HG03442 (cell line): ENCODE measurements at regions not wholly inside any gene's neighbourhood (a gene's known extent, or its start where the extent isn't known, plus 50 kb on each side); places are given as distances from the start of the nearest gene placed in this dataset.

Experiments used
- ATAC-seq: cut with Tn5 transposase; IDR thresholded peaks from one replicate; pipeline ENCODE4 v1.9.1; 2021; ENCODE audit warnings: mild to moderate bottlenecking, moderate library complexity; ENCODE audit not compliant: unreplicated experiment

DNA sequence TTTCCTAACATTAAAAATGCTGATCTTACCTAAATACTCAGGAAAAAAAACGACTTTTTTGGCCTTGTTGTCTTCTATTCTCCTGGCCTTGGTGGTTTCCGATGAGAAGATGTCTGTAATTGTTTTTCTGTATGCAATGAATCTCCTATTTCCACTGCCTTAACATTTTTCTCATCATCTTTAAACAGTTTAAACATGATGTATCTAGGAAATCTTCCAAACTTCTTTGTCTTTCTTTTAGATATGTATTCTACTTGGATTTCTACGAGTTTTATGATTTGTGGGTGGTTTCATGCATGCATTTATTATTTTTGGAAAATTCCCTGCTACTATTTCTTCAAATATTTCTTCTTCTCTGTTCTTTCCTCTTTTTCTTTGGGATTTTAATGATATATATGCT lies 288.6 kb upstream of the GYPC start:
- ATAC-seq: no peak

DNA sequence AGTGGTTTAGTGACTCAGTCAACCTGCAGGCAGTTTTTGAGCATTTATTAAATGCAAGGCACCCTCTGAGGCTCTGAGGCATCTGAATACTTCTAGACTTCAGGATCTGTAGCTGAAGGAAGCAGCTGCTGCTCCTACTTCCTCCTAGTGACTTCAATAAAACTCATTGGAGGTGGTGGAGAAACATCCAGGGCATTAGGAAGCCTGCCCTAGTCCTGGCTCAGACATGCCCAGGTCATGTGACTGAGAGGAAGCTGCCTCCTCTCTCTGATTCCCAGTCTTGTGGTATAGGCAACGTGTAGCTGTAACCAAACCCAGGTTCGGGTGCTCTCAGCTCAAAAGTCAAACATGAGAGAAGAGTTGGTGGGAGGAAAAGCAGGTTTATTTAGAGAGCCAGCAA lies 287.2 kb upstream of the GYPC start:
- ATAC-seq: no peak

DNA sequence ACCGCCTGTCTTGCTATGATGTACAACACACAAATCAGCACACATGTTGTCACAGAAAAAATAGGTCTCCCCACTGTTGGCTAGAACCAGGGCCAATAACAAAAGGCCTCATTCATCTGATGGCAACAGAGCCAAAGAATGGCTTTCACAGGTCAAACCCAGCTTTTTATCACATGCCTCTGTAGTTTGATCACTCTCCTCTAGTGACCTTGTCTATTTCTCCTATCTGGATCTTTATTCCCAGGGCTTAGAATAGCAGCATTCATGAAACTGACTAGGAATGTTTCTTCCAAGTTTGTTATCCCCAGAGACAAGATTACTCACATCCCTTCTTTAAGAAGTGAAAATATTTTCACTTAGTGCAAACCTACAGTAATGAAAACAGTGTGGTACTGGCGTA lies 285.8 kb upstream of the GYPC start:
- ATAC-seq: no peak

DNA sequence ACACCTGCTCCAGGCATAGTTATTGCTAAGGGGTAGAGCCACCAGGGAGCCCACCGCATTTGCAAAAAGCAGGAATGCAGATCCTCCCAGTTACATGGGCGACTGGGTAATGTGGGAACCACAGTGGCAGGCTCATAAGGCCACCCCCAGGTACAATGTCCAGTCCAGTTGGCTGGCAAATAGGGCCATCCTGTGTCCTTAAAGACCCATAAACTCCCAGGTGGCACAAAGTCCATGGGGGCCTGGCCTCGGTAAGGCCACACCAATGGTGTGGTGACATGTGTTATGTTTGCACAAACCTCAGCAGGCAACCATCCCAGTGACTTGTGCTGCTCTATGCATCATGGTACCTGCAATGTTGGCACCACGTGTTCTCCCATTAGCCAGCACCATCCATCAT lies 283.6 kb upstream of the GYPC start:
- ATAC-seq: no peak

DNA sequence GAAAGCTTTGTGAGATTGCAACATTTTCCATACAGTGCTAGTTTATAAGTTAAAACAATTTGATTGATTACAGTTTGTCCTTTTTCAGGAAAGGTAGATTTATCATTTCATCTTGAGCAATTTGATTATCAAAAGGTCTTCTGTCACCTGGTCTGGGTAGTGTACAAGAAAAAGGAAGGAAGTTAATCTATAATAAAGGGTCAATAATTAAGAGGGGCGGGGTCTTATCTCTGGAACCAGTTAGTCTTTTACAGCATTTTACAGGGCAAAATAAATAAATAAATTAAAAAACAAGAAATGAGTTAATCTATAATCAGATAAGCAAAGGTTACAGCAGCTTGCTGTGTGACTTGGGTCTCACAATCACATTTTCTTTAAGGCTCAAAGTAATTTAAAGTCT lies 277.8 kb upstream of the GYPC start:
- ATAC-seq: no peak

DNA sequence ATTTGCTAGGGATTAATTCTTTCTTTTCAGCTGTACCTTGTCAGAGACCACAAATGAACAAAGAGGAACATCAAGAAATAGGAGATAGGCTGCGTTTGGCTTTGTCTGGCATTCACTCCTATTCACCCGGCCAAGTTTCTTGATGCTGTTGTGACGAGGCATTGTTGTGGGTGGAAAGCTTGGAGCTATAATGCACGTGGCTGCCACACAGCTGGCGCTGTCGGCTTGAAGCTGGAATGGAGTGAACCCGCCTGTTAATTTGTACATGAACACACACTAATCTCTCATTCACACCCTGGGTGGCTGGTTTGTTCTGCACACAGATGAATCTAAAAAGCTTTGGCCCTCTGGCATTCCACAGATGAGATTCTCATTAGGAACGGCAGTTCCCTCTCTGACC lies 274.9 kb upstream of the GYPC start:
- no peak for ATAC-seq

DNA sequence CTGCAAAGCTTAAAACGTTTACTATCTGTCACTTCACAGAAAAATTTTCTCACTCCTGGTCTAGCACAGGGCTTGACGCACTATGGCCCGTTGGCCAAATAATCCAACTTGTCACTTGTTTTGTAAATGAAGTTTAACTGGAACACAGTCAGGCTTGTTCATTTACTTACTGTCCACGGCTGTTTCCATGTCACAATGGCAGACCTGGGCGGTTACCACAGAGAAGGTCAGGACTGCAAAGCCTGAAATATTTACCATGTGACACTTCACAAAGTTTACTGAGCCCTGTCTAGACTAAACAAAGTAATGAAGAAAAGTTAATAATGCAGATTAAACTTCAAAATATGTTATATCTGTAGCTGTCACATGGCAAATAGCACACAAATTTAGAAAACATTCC lies 273.0 kb upstream of the GYPC start:
- ATAC-seq: no peak

DNA sequence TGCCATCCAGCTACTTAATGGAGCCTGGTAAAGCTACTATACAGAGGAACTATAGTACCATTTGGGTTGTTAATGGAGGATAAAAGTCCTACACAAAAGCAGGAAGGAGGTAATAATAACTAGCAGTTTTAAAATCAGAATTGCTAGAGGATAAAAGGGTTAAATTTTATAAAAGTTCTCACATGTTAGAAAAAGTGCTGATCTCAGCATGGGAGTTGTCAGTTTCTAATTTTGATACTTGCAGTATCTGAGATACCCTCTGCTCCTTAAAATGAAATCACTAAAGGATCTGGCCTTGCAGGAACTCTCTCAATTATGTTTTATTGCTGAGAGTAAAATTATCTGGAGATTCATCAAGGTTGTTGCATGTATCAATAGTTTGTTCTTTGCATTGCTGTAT lies 272.2 kb upstream of the GYPC start:
- ATAC-seq: no peak

DNA sequence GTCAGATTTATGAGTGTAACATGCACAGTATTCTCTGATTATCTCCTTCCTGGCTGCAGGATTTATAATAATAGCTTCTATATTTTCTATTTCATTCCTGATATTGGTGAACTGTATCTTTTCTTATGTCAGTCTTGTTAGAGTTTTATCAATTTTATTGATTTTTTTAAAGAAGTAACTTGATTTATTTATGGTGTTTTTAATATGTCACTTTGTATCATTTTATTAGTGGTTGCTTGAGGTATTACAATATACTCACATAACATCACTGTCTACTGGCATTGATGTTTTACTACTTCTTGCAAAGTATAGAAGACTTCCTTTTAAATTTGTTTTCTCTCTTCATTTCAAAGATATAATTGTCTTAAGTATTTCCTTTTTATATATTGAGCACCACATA lies 270.5 kb upstream of the GYPC start:
- ATAC-seq: no peak

DNA sequence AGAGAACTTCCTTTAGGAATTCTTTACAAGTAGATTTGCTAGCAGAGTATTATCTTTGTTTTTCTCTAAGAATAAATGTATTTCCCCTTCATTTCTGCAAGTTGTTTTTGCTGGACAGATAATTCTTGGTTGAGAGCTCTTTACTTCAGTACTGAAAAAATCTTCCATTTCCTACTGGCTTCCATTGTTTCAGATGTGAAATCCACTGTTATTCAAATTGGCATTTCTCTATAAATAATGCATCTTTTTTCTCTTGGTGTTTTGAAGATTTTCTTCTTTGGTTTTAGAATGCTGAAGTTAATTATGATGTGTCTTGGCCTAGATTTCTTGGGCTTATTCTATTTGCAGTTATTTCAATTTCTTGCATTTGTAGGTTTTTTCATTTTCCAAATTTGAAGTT lies 270.0 kb upstream of the GYPC start:
- no peak for ATAC-seq

DNA sequence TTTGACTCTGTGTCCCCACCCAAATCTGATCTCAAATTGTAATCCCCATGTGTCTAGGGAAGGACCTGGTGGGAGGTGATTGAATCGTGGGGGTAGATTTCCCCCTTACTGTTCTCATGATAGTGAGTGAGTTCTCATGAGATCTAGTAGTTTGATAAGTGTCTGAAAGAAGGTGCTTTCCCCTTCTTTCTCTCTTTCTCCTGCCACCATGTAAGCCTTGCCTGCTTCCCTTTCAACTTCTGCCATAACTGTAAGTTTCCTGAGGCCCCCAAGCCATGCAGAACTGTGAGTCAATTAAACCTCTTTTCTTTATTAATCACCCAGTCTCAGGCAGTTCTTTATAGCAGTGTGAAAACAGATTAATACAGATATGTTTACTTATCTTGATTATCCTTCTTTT lies 266.5 kb upstream of the GYPC start:
- no peak for ATAC-seq

DNA sequence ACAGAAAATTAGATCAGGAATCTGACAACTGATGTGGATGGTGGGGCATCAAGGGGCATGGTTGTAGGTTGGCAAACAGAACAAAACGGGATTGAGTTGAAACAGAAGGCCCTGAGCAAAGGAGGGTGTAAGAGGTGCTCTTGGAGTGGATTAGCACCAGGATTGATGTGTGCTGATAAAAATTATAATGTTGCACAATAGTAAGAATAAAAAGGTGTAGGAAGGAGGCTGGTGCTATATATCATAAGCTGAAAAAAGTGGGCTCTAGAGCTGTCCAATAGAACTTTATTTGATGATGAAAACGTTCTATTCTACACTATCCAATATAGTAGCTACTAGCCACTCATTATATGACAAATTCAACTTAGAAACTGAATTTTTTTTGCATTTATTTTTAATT lies 263.1 kb upstream of the GYPC start:
- ATAC-seq: no peak

DNA sequence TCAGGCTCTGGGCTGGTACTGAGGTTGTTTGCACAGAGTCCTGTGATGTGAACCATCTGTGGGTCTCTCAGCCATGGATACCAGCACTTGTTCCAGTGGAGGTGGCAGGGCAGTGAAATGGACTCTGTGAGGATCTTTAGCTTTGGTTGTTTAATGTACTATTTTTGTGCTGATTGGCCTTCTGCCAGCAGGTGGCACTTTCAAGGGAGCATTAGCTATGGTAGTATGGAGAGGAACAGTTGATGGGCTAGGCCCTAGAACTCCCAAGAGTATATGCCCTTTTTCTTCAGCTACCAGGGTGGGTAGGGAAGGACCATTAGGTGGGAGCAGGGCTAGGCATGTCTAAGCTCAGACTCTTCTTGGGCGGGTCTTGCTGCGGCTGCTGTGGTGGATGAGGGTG lies 257.0 kb upstream of the GYPC start:
- ATAC-seq: no peak

DNA sequence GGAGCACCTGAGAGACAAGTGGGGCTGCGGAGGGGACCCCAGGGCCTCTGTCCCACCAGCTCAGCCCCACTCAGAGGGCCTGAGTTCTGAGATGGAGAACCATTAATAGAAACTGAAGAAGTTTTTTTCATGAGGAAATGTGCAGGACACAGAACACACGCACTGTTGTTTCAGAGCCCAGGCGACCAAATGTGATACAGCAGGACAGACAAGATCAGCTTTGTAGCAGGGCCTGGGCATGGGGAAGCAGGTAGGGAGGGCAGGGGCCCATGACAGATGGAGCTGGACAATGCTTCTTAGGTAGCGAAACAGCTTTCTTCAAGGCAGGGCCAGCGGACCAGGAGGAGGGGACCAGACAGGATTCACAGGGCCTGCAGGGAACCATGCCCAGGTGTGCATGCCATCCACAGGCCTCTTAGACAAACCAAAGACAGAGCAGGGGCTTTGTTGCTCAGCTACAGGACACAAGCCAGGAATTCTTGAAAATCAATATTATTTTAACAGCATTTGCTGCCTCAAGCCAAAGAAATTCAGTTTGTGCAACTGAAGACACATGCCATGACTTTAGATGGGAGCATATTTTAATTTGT lies 252.8 kb upstream of the GYPC start:
- no peak for ATAC-seq

DNA sequence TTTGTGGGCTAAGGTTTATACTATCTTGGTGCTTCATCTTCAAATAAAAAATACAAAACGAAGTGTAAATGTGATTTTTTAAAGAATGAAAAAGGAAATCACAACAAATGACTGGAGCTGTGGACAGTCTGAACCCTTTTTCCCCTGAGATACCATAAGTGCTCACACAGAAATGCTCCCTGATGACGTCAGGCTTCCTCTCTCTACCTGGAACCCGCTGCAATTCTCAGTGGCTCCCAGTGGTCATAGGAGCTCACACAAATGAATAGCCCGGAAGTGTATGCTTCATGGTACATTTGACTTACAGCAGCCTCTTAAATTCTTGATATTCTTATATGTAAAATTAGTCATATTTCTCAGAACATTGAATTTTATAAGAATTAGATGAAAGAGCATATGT lies 249.7 kb upstream of the GYPC start:
- ATAC-seq: no peak

DNA sequence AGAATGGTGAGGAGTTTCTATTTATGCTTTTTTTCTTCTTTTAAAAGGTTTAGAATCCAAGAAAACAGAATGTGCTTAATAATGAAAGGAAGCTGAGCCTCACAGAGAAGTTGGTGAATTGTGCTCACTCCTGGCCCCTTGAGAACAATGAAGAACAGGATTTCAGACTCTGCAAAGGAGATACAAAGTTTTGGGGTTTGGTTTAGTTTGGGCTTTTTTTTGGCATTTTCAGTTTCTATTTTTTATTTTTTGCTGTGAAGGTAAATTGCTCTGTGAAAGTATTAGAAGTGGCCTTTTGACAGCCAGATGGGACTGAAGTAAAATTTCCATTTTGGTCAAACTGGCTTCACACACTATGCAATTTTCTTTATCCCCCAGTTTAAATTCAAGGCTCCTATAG lies 247.3 kb upstream of the GYPC start:
- no peak for ATAC-seq

DNA sequence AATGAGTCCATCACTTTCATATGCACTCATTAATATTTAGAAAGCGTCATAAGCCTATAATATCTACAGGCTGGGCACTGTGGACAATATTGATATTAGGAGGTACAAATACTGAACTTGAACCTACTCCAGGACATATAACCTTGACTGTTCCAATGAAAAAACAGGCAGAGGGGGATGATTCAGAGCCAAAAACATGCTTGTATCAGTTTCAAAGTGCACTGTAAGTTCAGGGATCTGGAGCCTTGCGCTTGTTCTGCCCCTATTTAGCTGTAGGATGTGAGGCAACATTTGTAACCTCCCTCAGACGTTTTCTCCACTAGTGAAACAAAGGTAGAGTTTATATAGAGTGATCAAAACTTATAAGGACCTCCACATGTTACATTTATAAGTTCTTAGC lies 246.1 kb upstream of the GYPC start:
- ATAC-seq: no peak

DNA sequence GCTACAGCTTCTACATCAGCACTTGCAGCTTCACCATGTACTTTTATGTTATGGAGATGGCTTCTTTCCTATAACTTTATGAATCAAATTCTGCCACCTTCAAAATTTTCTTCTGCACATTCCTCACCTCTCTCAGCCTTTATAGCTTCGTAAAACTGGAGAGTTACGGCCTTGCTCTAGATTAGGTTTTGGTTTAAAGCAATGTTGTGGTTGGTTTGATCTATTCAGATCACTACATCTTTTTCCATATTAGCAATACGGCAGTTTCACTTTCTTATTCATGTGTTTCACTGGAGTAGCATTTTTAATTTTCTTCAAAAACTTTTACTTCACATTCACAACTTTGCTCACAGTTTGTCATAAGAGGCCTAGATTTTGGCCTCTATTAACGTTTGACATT lies 242.9 kb upstream of the GYPC start:
- peak; percentile 89 for ATAC-seq

DNA sequence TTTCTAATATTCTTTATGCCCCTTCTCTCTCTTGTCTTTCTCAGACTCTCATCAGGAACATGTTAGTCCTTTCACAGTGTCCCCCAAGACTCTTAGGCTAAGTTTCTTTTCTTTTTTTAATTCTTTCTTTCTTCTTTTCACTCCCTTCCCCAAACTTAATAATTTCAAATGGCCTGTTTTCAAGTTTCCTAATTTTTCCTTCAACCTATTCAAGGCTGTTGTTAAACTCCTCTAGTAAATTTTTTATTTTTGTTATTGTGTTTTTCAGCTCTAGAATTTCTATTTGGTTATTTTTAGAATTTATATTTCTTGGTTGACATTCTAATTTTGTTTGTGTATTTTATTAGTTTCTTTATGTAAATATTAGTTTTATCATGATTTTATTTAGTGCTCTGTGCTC lies 236.6 kb upstream of the GYPC start:
- ATAC-seq: no peak

DNA sequence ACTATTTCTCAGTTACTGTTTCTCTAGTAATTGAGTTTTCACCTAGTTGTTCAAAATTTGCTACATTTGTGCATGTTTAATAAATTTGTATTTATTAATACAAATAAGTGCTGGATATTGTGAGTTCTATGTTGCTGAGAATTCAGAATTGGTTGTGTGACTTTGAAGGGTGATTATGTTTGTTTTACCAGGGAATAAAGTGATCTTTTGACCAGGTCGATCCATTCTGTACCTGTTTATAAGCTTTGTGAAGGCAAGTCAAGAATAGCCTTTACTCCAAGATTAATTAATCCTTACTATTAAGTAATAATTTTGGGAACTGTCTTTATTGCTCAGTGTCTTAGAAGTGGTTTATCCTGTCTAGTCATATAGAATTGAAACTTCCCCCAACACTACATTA lies 230.0 kb upstream of the GYPC start:
- ATAC-seq: no peak

DNA sequence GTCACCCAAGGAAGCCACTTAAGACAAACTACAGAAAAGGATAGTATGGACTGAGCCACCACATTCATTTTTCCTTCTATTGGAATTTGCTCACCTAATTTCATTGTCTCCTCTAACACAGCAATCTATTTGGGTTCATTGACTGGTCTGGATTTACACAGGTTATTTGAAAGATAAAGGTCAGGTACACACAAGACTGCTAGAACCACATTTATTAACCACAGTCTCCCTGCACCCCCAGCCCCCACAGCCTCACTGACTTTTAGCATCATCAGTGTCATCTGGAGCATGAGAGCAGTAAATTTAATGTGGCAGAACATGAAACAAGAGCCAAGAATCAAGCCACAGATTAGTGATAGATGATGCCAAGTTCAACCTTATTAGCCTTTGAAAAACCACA lies 226.9 kb upstream of the GYPC start:
- no peak for ATAC-seq

DNA sequence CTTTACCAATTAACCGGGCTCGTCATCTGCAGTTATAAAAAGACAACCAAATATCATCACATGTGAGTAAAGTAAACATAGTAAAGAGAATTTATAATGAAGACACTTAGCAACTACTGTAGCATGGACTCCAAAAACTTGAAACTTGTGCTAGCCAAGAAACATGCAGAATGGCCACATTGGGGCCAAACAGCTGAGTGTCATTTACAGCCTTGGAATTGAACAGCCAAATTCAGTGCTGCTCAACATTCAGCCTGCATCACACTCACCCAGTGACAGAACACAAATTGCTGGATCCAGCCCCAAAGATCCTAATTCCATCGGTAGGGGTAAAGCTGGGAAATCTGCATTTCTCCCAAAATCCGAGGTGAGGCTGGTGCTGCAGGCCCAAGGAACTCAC lies 224.8 kb upstream of the GYPC start:
- no peak for ATAC-seq

DNA sequence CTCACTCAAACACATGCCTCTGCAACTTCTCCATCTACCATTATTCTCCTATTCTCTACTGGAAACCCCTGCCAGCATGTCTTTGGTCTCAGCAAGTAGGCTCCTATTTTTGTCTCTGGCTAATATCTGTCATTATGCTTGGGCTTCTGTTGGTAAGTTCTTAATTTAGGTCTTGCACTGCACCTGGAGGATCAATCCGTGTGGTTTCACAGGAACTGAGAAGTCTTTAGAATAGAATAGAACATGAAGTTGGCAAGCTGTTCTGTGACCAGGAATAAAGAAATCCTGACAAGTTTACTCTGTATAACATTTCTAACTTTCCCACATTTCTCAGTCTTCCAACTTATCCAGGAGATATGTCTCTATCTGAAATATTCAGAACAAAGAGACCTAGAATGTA lies 219.5 kb upstream of the GYPC start:
- ATAC-seq: no peak

DNA sequence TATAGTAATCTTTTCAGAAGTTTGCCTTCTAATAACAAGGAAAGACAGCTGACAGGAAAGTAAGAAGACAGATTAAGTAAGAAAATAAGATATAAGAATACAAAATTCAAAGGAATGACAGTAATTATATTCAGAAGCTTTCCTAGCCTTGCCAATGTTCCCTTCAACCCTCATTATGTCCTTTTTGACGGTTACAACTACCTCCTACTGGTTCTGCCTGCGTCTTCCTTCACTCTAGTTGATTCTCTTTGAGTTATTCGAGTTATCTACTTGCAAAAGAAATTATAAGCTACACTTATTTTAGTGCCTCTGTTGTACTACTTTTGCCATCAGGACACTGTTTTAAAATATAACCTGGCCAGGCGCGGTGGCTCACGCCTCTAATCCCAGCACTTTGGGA lies 218.9 kb upstream of the GYPC start:
- no peak for ATAC-seq
